Dermis microvascular lymphatic vessel endothelial cell (primary cell): ENCODE measurements at regions not wholly inside any gene's neighbourhood (a gene's known extent, or its start where the extent isn't known, plus 50 kb on each side); places are given as distances from the start of the nearest gene placed in this dataset.

Source experiments
- DNase-seq, 2 donors: peaks; one replicate each; pipeline versions ENCODE4 v3.0.0 to v3.0.0-alpha.2; 2010; ENCODE audit warnings: low read depth in 2 of 2

- no peak for DNase-seq
These were observed 486.8 kb downstream of the PDCD6IP start for GRCh38 chr3:34284959-34285826.

GRCh38 chr3:34285827-34286188 is 487.4 kb downstream of the PDCD6IP start:
- no peak for DNase-seq

GRCh38 chr3:34292605-34293300 is 494.3 kb downstream of the PDCD6IP start:
- no peak for DNase-seq

DNA sequence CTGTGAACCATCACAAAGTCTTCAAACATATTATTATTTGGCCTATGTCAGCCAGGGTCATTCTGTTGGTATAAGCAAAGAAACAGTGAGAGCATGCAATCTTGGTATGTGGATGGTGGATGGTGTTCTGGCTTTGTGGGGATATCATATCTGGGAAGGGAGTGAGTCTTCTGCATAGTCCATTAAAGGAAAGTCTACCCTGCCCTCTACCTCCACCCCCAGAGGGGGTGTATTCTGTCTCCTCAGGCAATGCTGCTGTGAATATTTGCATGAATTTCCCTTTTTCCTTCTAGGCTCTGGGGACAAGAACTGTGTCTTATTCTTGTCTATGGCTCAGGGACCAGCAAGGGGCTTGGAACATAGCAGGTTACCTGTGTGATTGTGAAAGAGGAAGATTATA is 495.8 kb downstream of the PDCD6IP start:
- DNase-seq = no peak

DNA sequence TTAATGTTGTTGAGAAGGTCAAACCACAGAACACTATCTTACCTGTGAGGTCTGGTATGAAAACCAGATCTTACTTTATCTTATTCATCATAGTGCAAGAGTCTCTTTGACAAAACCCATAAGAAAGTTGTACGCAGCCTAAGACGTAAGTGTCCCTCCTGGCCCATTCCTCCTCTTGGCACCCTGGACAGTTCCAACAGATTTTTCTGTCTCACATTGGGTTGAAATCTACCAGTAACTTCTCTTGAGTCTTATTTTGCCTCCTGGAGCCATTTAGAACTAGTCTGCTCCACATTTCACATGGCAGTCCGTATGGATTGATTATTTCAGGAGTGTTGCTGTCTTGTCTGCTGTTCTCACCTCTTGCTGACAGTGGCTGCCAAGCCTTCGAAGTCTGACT is 498.4 kb downstream of the PDCD6IP start:
- no peak for DNase-seq

DNA sequence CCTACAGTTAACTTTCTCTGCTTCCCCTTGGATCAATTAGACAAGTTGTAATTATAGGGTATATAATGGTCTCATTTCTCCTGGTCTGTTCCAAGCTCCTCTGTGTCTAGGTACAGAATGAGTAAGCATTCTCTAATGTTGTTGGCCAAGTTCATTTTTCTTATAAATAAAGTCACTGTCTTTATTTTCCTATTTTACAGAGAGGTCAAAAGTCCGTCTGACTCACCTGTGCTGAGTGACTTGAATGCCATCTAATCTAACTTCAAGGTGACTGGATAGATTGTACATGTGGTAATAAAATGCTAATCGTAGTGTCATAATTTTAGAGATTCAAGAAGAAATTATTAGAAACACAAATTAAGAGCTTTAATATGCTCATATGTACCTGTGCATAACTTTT is 500.2 kb downstream of the PDCD6IP start:
- DNase-seq = no peak

DNA sequence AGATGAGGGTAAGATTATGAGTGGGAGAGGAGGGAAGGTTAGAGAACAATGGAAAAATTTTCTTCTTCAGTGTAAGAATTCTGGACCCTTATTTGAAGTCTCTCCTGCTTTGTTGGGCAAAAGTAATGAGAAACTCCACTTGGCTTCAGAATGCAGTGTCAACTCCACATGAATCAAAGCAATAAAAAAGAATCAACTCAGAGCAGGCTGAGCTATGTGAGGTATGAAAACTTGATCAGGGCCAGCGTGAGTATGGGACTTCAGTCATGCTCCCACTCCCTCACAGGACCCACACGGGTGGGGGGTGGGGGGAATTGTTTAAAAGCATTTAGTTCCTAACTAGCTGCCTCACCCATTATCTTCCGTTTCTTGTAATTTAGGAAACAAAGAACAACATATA is 502.2 kb downstream of the PDCD6IP start:
- DNase-seq = no peak

DNA sequence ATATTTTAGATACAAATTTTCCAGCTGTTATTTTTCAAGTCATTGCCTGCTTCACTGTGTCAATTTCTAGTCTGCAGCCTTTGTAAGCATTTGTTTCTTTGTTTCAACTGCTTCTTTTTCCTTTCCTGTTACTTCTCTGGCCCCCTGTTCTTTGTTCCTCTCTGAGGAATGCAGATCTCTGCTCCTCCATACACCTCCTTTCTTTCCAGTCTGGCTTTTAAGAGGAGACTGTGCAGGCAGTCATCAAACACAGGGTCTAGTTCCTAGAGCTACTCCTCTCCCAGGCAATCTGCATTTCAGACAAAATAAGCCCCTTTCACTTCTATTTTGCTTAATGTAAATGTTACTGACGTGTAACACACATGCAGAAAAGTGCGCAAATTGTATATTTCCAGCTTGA is 502.9 kb downstream of the PDCD6IP start:
- no peak for DNase-seq

- DNase-seq = no peak
These were observed 506.8 kb downstream of the PDCD6IP start for GRCh38 chr3:34305266-34305665.

GRCh38 chr3:34312684-34313083 is 514.3 kb downstream of the PDCD6IP start:
- no peak for DNase-seq

DNA sequence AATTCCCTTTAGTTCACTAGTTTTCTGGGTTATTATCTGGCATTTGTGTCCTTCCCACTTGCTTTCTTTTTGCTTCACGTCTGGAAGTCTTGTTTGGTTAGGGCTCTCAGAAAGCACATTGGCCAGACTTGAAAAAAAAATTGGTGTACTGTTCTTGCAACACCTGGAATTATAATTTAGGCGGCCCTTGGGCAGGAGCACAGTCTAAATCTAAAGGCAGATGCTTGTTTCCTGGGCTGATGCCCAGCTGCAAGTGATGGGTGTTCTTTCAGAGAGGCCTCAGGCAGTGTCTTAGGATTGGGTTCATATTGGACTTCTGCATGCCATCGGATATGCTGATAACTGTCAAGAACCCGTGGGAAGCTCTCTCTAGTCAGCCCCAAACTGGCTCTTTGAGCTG is 521.5 kb downstream of the PDCD6IP start:
- no peak for DNase-seq

DNA sequence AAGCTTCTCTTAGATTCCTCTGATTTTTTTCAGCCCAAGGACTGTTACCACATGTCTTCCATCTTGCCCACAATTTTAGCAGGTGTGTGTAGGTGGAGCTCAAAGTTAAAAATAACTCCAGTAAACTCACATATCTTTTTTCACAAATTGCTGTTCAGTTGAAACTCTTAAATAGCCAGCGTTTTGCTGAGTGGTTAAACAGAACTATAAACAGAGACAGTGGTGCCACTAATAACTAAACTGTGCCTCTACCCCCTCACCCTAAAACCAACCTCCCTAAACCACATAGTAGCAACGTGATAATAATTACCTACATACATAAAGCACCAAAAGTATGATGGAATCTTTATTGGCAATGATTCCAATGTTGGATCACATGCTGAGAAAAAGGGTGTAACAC is 525.1 kb downstream of the PDCD6IP start:
- DNase-seq = no peak

DNA sequence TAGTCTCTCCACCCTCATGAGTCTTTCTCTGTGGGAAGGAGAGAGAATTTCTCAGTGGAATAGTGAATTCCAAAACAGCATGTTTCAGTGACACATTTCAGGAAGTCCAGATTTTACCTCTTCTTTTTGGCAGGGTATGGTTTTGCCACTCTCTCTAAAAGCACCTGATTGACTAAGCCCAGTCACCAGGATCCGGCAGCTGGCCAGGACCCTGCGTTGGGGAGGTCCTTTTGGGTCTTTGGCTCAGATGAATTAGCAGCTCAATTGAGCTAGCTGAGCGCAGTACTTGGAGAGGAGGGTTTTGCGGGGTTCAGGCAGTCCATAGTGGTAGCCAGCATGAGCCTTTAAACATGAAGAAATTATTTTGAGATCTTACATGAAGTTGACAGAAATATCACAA is 548.2 kb downstream of the PDCD6IP start:
- DNase-seq = no peak

DNA sequence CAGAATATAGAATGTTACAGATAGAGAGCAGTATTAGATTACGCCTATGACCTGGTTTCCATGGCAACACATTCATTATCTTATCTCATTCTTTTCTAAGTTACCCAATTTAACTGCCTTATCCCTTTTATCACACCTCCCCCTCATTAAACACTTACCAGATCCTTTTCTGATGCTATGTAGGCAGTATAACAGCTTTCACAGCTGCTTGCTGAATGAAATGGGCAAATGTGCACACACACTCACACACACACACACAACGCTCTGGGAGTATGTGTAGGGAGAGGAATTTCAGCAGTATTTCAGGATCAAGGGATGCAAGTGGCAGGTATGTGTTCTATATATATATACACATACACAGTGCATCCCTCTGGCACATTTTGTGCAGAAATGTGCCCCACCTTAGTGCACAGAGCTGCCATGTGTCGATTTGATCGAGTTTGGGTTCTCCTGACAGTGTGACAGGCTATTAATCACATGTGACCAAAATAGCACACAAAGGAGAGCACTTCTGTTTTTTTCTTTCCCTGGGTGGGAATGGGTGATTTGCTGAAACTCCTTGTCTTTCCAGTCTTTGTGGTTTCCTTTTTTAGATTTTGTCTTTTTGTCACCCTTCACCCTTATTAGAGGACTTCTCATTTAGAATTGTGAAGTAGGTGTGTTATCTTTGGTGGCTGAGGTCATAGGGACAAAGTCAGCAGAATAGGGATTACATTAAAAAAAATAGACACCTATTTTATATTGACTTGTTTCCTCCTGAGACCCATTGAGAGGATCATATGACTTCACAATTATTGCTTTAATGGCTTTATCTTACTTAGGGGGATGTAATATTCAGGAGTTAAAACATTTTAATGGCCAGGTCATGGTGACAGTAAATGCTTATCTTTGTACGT is 553.7 kb downstream of the PDCD6IP start:
- DNase-seq = no peak

- no peak for DNase-seq
These were observed 554.4 kb downstream of the PDCD6IP start for GRCh38 chr3:34352778-34353331.

DNA sequence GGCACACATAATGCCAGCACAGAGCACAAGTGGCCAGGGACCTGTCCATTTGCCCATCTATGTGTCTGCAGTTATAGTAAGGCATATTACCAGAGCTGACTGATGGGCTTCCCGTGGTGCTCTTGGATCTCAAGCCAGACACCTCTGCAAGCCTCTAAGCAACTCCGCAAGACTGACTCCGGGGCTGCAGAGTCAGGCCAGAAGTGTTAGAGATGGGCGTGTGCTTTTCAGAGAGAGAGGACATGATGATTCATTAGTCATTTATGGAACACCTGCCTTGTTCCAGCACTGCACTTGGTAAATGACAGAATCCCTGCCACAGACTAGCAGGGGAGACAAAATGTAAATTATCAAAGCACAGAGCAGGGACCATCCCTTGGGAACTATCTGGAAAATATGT is 559.0 kb downstream of the PDCD6IP start:
- no peak for DNase-seq

DNA sequence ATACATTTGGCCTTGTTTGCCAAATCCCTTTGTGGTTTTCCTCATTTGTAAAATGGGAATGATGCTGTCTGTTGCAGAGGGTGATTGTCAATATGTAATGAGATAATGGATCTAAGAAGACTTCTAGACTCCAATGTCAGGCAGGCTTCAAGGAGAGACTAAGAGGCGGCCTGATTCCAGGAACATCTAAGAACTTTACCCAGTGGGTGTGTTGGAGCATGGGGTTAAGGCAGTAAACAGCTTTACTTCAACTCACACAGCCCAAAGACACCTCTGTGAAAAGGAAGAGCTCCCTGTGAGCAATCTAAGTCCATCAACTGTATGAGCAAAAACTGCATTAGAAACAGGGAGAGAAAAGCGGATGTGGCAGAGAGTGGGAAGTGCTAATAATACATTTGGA is 560.6 kb downstream of the PDCD6IP start:
- no peak for DNase-seq

- no peak for DNase-seq
These were observed 562.3 kb downstream of the PDCD6IP start for GRCh38 chr3:34360713-34361112.

GRCh38 chr3:34361921-34362320 is 563.5 kb downstream of the PDCD6IP start:
- DNase-seq = no peak

DNA sequence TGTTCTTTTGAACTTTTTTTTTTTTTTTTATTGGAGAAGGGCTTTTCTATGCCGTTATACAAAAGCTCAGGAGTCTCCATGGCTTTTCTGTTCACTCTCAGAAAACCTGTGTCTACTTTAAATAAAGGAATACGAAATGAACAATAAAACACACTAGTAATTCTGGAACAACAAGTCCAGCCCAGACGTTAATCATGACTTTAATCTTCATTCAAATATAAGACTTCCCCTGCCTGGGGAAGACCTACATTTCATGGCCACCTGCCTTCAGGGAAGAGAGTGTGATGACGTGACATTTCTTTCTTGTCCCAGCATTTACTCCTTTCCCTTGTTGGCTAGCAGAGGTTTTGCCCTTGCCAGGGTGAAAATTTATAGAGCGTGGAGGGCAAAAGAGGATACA is 564.5 kb downstream of the PDCD6IP start:
- DNase-seq = no peak

DNA sequence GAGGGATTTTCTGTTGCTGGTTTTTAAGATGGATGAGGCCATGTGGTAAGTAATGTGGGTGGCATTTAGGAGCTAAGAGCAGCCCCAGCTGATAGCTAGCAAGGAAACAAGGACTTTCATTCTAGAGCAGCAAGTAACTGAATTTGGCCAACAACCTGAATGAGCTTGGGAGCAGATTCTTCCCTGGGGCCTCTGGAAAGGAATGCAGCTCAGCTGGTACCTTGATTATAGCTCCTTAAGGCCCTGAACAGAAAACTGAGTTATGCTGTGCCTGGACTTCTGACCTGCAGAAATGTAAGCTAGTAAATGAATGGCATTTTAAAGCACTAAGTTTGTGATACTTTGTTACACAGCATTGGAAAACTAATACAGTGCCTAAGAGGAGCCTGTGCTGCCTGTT is 565.5 kb downstream of the PDCD6IP start:
- DNase-seq = no peak

DNA sequence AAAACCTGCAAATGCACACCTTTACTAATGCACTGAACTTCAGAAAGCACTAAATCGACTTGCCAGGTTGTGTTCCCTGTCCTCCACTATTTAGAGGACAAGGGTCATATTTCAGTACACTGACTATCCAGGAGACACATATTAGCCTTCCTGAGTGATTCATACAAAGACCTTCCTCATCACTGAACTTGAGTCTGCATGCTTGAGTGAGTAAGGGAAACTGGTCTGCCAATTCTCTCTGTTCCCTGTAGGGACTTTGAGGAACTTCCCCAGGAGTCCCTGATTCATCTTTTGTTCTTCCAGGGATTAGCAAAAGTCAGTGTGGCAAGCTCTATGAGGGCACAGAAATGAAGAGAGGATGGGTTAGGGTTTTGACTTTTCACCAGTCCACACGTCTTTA is 565.9 kb downstream of the PDCD6IP start:
- DNase-seq = no peak
